Mesendoderm (in vitro differentiated cells): ENCODE measurements at regions not wholly inside any gene's neighbourhood (a gene's known extent, or its start where the extent isn't known, plus 50 kb on each side); places are given as distances from the start of the nearest gene placed in this dataset.

Experiments
- DNase-seq: peaks from one replicate; pipeline ENCODE4 v3.0.0; 2013
- H2AK5ac ChIP-seq: 2 replicates; pipeline ENCODE4 v1.6.1; 2013; ENCODE audit warnings: low read length, inconsistent platforms
- H2BK120ac ChIP-seq: 2 replicates; pipeline ENCODE4 v1.6.1; 2013; ENCODE audit warnings: low read depth, mild to moderate bottlenecking, low read length, moderate library complexity, mixed read lengths
- H2BK15ac ChIP-seq: replicated peaks from 2 replicates; pipeline ENCODE4 v1.6.1; 2013; ENCODE audit warnings: low read depth, mild to moderate bottlenecking, moderate library complexity
- H2BK5ac ChIP-seq: 2 replicates; pipeline ENCODE4 v1.6.1; 2013; ENCODE audit warnings: low read length, inconsistent platforms
- H3K18ac ChIP-seq: 2 replicates; pipeline ENCODE4 v1.6.1; 2013; ENCODE audit warnings: mild to moderate bottlenecking, low read length, mixed read lengths
- H3K23ac ChIP-seq: one replicate; pipeline ENCODE4 v1.6.1; 2013; ENCODE audit warnings: low read length
- H3K27ac ChIP-seq: 2 replicates; pipeline ENCODE4 v1.5.1; 2013; ENCODE audit warnings: low read depth, mild to moderate bottlenecking, inconsistent platforms, low read length, moderate library complexity
- H3K27me3 ChIP-seq: 2 replicates; pipeline ENCODE4 v1.6.1; 2013; ENCODE audit warnings: low read length, control low read depth, mild to moderate bottlenecking, inconsistent platforms; ENCODE audit not compliant: insufficient read depth, poor library complexity
- H3K36me3 ChIP-seq: 2 replicates; pipeline ENCODE4 v1.6.1; 2013; ENCODE audit warnings: low read length, inconsistent platforms; ENCODE audit not compliant: control insufficient read depth, insufficient read depth
- H3K4ac ChIP-seq: one replicate; pipeline ENCODE4 v1.6.1; 2013; ENCODE audit warnings: low read depth, mild to moderate bottlenecking, low read length, moderate library complexity
- H3K4me1 ChIP-seq: 2 replicates; pipeline ENCODE4 v1.6.1; 2013; ENCODE audit warnings: low read depth, low read length, inconsistent platforms; ENCODE audit not compliant: control insufficient read depth
- H3K4me2 ChIP-seq: 2 replicates; pipeline ENCODE4 v1.6.1; 2013; ENCODE audit warnings: low read length
- H3K4me3 ChIP-seq: 2 replicates; pipeline ENCODE4 v1.5.1; 2013; ENCODE audit warnings: mild to moderate bottlenecking, low read length
- H3K56ac ChIP-seq: one replicate; pipeline ENCODE4 v1.6.1; 2013; ENCODE audit warnings: low read length
- H3K79me1 ChIP-seq: 2 replicates; pipeline ENCODE4 v1.6.1; 2013; ENCODE audit warnings: low read length, inconsistent platforms
- H3K79me2 ChIP-seq: 2 replicates; pipeline ENCODE4 v1.6.1; 2013; ENCODE audit warnings: mild to moderate bottlenecking, low read length; ENCODE audit not compliant: control insufficient read depth, insufficient read depth
- H3K9ac ChIP-seq: 2 replicates; pipeline ENCODE4 v1.6.1; 2013; ENCODE audit warnings: low read length, inconsistent platforms
- H4K5ac ChIP-seq: one replicate; pipeline ENCODE4 v1.6.1; 2013; ENCODE audit warnings: low read length
- H4K8ac ChIP-seq: one replicate; pipeline ENCODE4 v1.6.1; 2013; ENCODE audit warnings: low read depth, mild to moderate bottlenecking, control low read depth, low read length, moderate library complexity
- WGBS: extraction: QIAGEN DNeasy Blood & Tissue Kit; methylation state at CpG from one replicate; pipeline ENCODE4 v1.1.7; 2013; ENCODE audit warnings: low lambda C conversion rate, missing lambda C conversion rate; ENCODE audit not compliant: insufficient coverage; ENCODE audit errors: extremely low coverage; 5-methylcytosine and 5-hydroxymethylcytosine counted together

GRCh38 chr9:747567-747966 lies 93.9 kb upstream of the DMRT1 start:
- no peak overlapping the region for H2BK120ac ChIP-seq
- H3K27ac ChIP-seq: no peak overlapping the region
- no peak overlapping the region for H2BK15ac ChIP-seq
- no CpG with 5 or more reads among the region's 1 CpG for WGBS
- H2BK5ac ChIP-seq: no peak overlapping the region
- H3K9ac ChIP-seq: no peak overlapping the region
- no peak overlapping the region for H3K56ac ChIP-seq
- peaks cover 1% of the 10 kb centered on the region for H3K36me3 ChIP-seq
- H3K79me1 ChIP-seq: no peaks in the 10 kb centered on the region
- H3K23ac ChIP-seq: no peak overlapping the region
- H3K4me3 ChIP-seq: no peak overlapping the region
- no peak overlapping the region for H2AK5ac ChIP-seq
- no peaks in the 10 kb centered on the region for H3K27me3 ChIP-seq
- H3K4ac ChIP-seq: no peak overlapping the region
- H3K4me2 ChIP-seq: no peak overlapping the region
- no peak for DNase-seq
- H4K5ac ChIP-seq: no peak overlapping the region
- H3K18ac ChIP-seq: no peak overlapping the region
- H3K79me2 ChIP-seq: no peaks in the 10 kb centered on the region
- H3K4me1 ChIP-seq: peaks cover 2% of the 10 kb centered on the region
- no peak overlapping the region for H4K8ac ChIP-seq

DNA sequence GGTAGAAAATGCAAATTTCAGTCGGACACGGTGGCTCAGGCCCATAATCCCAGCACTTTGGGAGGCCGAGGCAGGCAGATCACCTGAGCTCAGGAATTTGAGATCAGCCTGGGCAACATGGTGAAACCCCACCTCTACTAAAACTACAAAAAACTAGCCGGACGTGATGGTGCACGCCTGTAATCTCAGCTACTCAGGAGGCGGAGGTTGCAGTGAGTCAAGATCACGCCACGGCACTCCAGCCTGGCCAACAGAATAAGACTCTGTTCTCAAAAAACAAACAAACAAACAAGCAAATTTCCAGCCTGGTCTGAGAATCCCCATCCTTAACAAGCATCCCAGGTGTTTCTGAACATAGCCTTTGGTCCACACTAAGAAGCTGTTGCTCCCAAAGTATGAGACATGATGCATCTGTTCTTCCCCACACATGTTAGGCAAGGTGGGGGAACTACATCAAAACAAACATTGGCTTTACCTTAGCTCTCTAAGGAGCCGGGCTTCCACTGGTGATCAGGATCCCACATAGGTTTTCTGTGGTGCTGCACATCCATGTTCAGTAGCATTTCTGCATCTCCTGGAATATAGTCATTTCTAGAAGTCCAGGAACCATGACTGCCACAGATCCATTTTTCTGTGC lies 92.5 kb upstream of the DMRT1 start:
- H3K56ac ChIP-seq: no peak overlapping the region
- H4K5ac ChIP-seq: no peak overlapping the region
- H3K4me3 ChIP-seq: no peak overlapping the region
- H2BK5ac ChIP-seq: no peak overlapping the region
- no peak overlapping the region for H3K27ac ChIP-seq
- H3K4me1 ChIP-seq: peaks cover 2% of the 10 kb centered on the region
- H3K23ac ChIP-seq: no peak overlapping the region
- H4K8ac ChIP-seq: no peak overlapping the region
- no peaks in the 10 kb centered on the region for H3K27me3 ChIP-seq
- no CpG with 5 or more reads among the region's 10 CpGs for WGBS
- H2AK5ac ChIP-seq: no peak overlapping the region
- H3K18ac ChIP-seq: no peak overlapping the region
- no peak overlapping the region for H3K4me2 ChIP-seq
- no peak overlapping the region for H2BK120ac ChIP-seq
- H3K79me1 ChIP-seq: no peaks in the 10 kb centered on the region
- no peak overlapping the region for H3K4ac ChIP-seq
- H3K36me3 ChIP-seq: peaks cover 1% of the 10 kb centered on the region
- H2BK15ac ChIP-seq: no peak overlapping the region
- no peak for DNase-seq
- no peak overlapping the region for H3K9ac ChIP-seq
- H3K79me2 ChIP-seq: no peaks in the 10 kb centered on the region

DNA sequence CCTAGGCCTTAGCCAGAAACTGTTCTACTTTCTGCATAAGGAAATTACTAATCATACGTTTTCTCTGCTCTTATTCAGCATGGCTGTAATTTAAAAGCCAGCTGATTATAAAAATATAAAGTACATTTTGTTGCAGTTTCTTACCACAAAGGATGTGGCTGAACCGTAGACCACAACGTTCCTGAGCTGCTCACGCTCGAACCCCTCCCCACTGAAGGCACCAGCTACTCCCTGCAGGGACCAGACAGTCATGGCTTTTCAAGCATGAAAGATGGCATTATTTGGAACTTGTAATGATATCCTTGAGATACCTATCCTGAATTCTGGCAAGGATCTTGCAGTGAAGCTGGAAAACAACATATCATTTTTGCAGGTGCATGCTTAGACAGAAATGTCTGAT lies 91.8 kb upstream of the DMRT1 start:
- no CpG with 5 or more reads among the region's 5 CpGs for WGBS
- no peaks in the 10 kb centered on the region for H3K27me3 ChIP-seq
- H3K18ac ChIP-seq: no peak overlapping the region
- no peaks in the 10 kb centered on the region for H3K79me2 ChIP-seq
- H3K4me1 ChIP-seq: peaks cover 1% of the 10 kb centered on the region
- DNase-seq: no peak
- H3K23ac ChIP-seq: no peak overlapping the region
- H4K8ac ChIP-seq: no peak overlapping the region
- H3K27ac ChIP-seq: no peak overlapping the region
- no peaks in the 10 kb centered on the region for H3K36me3 ChIP-seq
- no peak overlapping the region for H2BK15ac ChIP-seq
- no peak overlapping the region for H3K9ac ChIP-seq
- no peak overlapping the region for H3K4ac ChIP-seq
- no peaks in the 10 kb centered on the region for H3K79me1 ChIP-seq
- no peak overlapping the region for H3K4me3 ChIP-seq
- H2BK5ac ChIP-seq: no peak overlapping the region
- H4K5ac ChIP-seq: no peak overlapping the region
- H3K56ac ChIP-seq: no peak overlapping the region
- H3K4me2 ChIP-seq: no peak overlapping the region
- no peak overlapping the region for H2BK120ac ChIP-seq
- H2AK5ac ChIP-seq: no peak overlapping the region

DNA sequence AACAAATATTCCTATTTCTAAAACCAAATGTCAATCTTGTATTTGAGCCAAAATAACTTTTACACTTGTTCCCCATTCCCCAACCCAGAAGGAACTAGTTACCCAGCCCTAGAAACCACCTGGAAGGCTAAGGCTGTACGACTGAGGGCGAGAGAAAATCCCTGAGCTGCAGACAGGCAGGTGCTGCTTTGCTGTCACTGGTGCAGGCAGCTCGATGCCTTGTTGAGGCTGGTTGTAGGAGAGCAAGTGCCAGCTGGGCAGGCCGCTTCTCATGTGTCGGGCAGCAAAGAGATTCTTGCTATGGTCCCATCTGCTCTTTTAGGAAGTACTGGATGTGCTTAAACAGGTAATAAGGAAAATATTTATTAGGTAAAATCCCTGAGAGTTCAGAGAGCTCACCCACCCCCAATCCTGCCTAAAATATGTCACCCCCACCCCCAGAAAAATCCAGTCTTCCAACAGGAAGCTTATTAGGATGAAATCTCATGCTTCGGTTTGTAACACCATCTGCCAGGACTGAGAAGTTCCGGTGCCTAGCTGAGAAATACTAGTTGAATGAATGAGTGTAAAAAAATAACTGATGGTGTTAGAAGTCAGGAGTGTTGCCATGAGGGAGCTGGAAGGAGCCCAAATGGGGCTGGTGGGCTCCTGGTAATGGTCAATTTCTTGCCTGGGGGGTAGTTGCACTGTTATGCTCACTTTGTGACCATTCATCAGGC lies 91.1 kb upstream of the DMRT1 start:
- no peak overlapping the region for H4K8ac ChIP-seq
- no CpG with 5 or more reads among the region's 7 CpGs for WGBS
- no peak overlapping the region for H2AK5ac ChIP-seq
- DNase-seq: no peak
- H3K27ac ChIP-seq: no peak overlapping the region
- no peak overlapping the region for H3K4me3 ChIP-seq
- no peak overlapping the region for H3K9ac ChIP-seq
- no peak overlapping the region for H2BK15ac ChIP-seq
- H2BK120ac ChIP-seq: no peak overlapping the region
- no peak overlapping the region for H4K5ac ChIP-seq
- H3K4ac ChIP-seq: no peak overlapping the region
- H3K4me1 ChIP-seq: no peaks in the 10 kb centered on the region
- H3K4me2 ChIP-seq: no peak overlapping the region
- H3K36me3 ChIP-seq: no peaks in the 10 kb centered on the region
- H2BK5ac ChIP-seq: no peak overlapping the region
- no peaks in the 10 kb centered on the region for H3K27me3 ChIP-seq
- no peak overlapping the region for H3K56ac ChIP-seq
- no peaks in the 10 kb centered on the region for H3K79me1 ChIP-seq
- no peak overlapping the region for H3K18ac ChIP-seq
- H3K23ac ChIP-seq: no peak overlapping the region
- H3K79me2 ChIP-seq: no peaks in the 10 kb centered on the region

DNA sequence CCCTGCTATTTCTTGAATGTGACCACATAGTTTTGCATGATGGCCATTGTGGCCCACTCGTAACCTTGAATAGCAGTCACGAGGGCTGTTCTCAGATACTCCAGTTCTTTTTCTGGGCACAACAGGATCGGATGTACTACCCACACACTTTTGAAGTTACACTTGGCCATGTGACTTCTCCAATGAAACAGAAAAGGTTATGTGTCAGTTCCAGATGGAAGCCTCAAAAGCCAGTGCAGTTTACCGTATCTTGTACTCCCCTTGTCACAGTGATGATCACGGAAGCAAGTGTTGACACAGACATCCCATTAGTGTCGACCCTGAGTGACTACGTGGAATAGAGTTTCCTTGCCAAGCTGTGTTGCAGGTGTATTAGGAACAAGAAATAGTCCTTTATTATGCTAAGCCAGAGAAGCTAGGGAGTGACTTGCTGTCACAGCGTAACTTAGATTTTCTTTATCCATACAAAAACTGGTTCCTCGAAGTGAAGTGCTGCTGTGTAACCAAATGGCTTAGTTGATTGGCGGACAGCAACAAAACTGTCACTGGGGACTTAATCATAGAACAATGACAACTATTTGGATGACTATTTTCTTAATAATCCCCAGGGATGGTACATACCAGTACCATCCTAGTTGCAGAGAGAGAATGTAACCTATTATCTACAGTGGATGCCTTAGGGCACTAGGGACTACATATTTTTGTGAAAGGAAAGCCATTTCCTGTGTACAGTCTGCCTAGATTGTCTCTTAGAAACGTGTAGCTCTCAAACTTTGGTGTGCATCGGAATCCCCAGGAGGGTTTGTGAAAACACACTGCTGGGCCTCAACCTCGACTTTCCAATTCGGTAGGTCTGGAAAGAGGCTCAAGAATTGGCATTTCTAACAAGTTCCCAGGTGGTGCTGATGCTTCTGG lies 90.1 kb upstream of the DMRT1 start:
- Histone ChIP-seq H2BK5ac (no peak overlapping the region), H2BK15ac (no peak overlapping the region), H3K79me1 (no peaks in the 10 kb centered on the region), H3K79me2 (no peaks in the 10 kb centered on the region), H3K4ac (no peak overlapping the region), H3K36me3 (no peaks in the 10 kb centered on the region), H3K18ac (no peak overlapping the region), H4K5ac (no peak overlapping the region), H3K27me3 (no peaks in the 10 kb centered on the region), H4K8ac (no peak overlapping the region), H3K4me1 (peaks cover 5% of the 10 kb centered on the region), H3K27ac (no peak overlapping the region), H3K9ac (no peak overlapping the region), H3K4me2 (no peak overlapping the region), H3K23ac (no peak overlapping the region), H3K56ac (no peak overlapping the region), H3K4me3 (no peak overlapping the region), H2AK5ac (no peak overlapping the region), H2BK120ac (no peak overlapping the region)
- DNase-seq: no peak
- no CpG with 5 or more reads among the region's 14 CpGs for WGBS
